ENCODE measurements at regions not wholly inside any gene's neighbourhood (a gene's known extent, or its start where the extent isn't known, plus 50 kb on each side); places are given as distances from the start of the nearest gene placed in this dataset.

GRCh38 chr9:106084702-106085101, 390.4 kb downstream of the TMEM38B start:
- TF ChIP-seq EZH2phosphoT487 (IDR thresholded peaks at IDR 0.05; ENCODE audit: low read length) = no peak
- TF ChIP-seq CTCF (IDR thresholded peaks at IDR 0.05; ENCODE audit: low read length) = no peak
- TF ChIP-seq EZH2 (optimal IDR thresholded peaks at IDR 0.05; ENCODE audit: low read depth, low read length) = no peak
- H3K36me3 ChIP-seq (replicated peaks; ENCODE audit: insufficient read depth, low read length) = no peaks in the 10 kb centered on the region
- no peak overlapping the region for H3K27ac ChIP-seq (ENCODE audit: low read length)
- no peaks in the 10 kb centered on the region for H3K79me2 ChIP-seq (ENCODE audit: low read length)
- H2AFZ ChIP-seq (ENCODE audit: low read length) = no peak overlapping the region
- H3K4me1 ChIP-seq (ENCODE audit: low read length) = no peaks in the 10 kb centered on the region
- DNase-seq = no peak
- H3K4me3 ChIP-seq (ENCODE audit: low read length) = no peak overlapping the region
- no peaks in the 10 kb centered on the region for H3K9me3 ChIP-seq (replicated peaks; ENCODE audit: insufficient read depth, low read length)
- no peaks in the 10 kb centered on the region for H3F3A ChIP-seq (ENCODE audit: insufficient read depth, low read length)
- no peaks in the 10 kb centered on the region for H4K20me1 ChIP-seq (ENCODE audit: insufficient read depth, low read length)
- no peak overlapping the region for H3K9ac ChIP-seq (ENCODE audit: low read length)
- no peak overlapping the region for H3K4me2 ChIP-seq (ENCODE audit: low read depth, low read length)
- H3K9me2 ChIP-seq (replicated peaks; ENCODE audit: insufficient read depth, low read length) = no peaks in the 10 kb centered on the region
- H3K27me3 ChIP-seq (replicated peaks; ENCODE audit: insufficient read depth, low read length) = no peaks in the 10 kb centered on the region

- no peaks in the 10 kb centered on the region for H3K9me2 ChIP-seq (replicated peaks; ENCODE audit: insufficient read depth, low read length)
- no peaks in the 10 kb centered on the region for H3K27me3 ChIP-seq (replicated peaks; ENCODE audit: insufficient read depth, low read length)
- no peaks in the 10 kb centered on the region for H3F3A ChIP-seq (ENCODE audit: insufficient read depth, low read length)
- no peak overlapping the region for H2AFZ ChIP-seq (ENCODE audit: low read length)
- H3K4me2 ChIP-seq (ENCODE audit: low read depth, low read length) = no peak overlapping the region
- no peaks in the 10 kb centered on the region for H3K36me3 ChIP-seq (replicated peaks; ENCODE audit: insufficient read depth, low read length)
- H4K20me1 ChIP-seq (ENCODE audit: insufficient read depth, low read length) = no peaks in the 10 kb centered on the region
- no peak overlapping the region for H3K27ac ChIP-seq (ENCODE audit: low read length)
- TF ChIP-seq EZH2 (optimal IDR thresholded peaks at IDR 0.05; ENCODE audit: low read depth, low read length) (no peak), EZH2phosphoT487 (IDR thresholded peaks at IDR 0.05; ENCODE audit: low read length) (no peak), CTCF (IDR thresholded peaks at IDR 0.05; ENCODE audit: low read length) (no peak)
- H3K79me2 ChIP-seq (ENCODE audit: low read length) = no peaks in the 10 kb centered on the region
- H3K4me3 ChIP-seq (ENCODE audit: low read length) = no peak overlapping the region
- H3K9ac ChIP-seq (ENCODE audit: low read length) = no peak overlapping the region
- H3K9me3 ChIP-seq (replicated peaks; ENCODE audit: insufficient read depth, low read length) = no peaks in the 10 kb centered on the region
- H3K4me1 ChIP-seq (ENCODE audit: low read length) = no peaks in the 10 kb centered on the region
- DNase-seq = no peak
These were observed 391.1 kb downstream of the TMEM38B start for GRCh38 chr9:106085479-106085878.

GRCh38 chr9:106092083-106092482, 397.7 kb downstream of the TMEM38B start:
- H3K27ac ChIP-seq (ENCODE audit: low read length) = no peak overlapping the region
- no peaks in the 10 kb centered on the region for H4K20me1 ChIP-seq (ENCODE audit: insufficient read depth, low read length)
- H3K36me3 ChIP-seq (replicated peaks; ENCODE audit: insufficient read depth, low read length) = no peaks in the 10 kb centered on the region
- H3K9ac ChIP-seq (ENCODE audit: low read length) = no peak overlapping the region
- DNase-seq = no peak
- no peaks in the 10 kb centered on the region for H3K27me3 ChIP-seq (replicated peaks; ENCODE audit: insufficient read depth, low read length)
- no peaks in the 10 kb centered on the region for H3F3A ChIP-seq (ENCODE audit: insufficient read depth, low read length)
- no peak overlapping the region for H3K4me3 ChIP-seq (ENCODE audit: low read length)
- H3K9me3 ChIP-seq (replicated peaks; ENCODE audit: insufficient read depth, low read length) = no peaks in the 10 kb centered on the region
- no peaks in the 10 kb centered on the region for H3K79me2 ChIP-seq (ENCODE audit: low read length)
- H3K4me1 ChIP-seq (ENCODE audit: low read length) = no peaks in the 10 kb centered on the region
- TF ChIP-seq EZH2phosphoT487 (IDR thresholded peaks at IDR 0.05; ENCODE audit: low read length) (no peak), CTCF (IDR thresholded peaks at IDR 0.05; ENCODE audit: low read length) (no peak), EZH2 (optimal IDR thresholded peaks at IDR 0.05; ENCODE audit: low read depth, low read length) (no peak)
- H3K9me2 ChIP-seq (replicated peaks; ENCODE audit: insufficient read depth, low read length) = no peaks in the 10 kb centered on the region
- H3K4me2 ChIP-seq (ENCODE audit: low read depth, low read length) = no peak overlapping the region
- no peak overlapping the region for H2AFZ ChIP-seq (ENCODE audit: low read length)

All from MM.1S (cell line).